GM20000 (cell line): ENCODE measurements at regions not wholly inside any gene's neighbourhood (a gene's known extent, or its start where the extent isn't known, plus 50 kb on each side); places are given as distances from the start of the nearest gene placed in this dataset.

Experiments used
- DNase-seq: peaks from one replicate; pipeline ENCODE4 v3.0.0; 2012; ENCODE audit warnings: low spot score
- CTCF ChIP-seq: IDR thresholded peaks from 2 replicates; pipeline ENCODE4 v1.5.1; 2012; ENCODE audit warnings: mild to moderate bottlenecking, control low read depth; ENCODE audit errors: extremely low read depth, missing control alignments

GRCh38 chr6:84539122-84539856, 225.1 kb downstream of the TBX18 start:
- no peak for TF ChIP-seq CTCF

GRCh38 chr6:84536885-84537638, 227.3 kb downstream of the TBX18 start:
- DNase-seq = no peak
- no peak for TF ChIP-seq CTCF

More at GRCh38 chr6:84539122-84539856, 225.1 kb downstream of the TBX18 start:
- DNase-seq = no peak

GRCh38 chr6:84528201-84528600, 236.2 kb downstream of the TBX18 start:
- no peak for TF ChIP-seq CTCF
- DNase-seq = no peak

- TF ChIP-seq CTCF = no peak
- no peak for DNase-seq
Observed at GRCh38 chr6:84526631-84527030, 237.8 kb downstream of the TBX18 start.

- no peak for DNase-seq
- no peak for TF ChIP-seq CTCF
Observed at GRCh38 chr6:84525907-84526306, 238.5 kb downstream of the TBX18 start.

- no peak for DNase-seq
- no peak for TF ChIP-seq CTCF
Observed at GRCh38 chr6:84524636-84525035, 239.8 kb downstream of the TBX18 start.

GRCh38 chr6:84522135-84522549, 242.3 kb downstream of the TBX18 start:
- no peak for DNase-seq

More at GRCh38 chr6:84522135-84522549, 242.3 kb downstream of the TBX18 start:
- no peak for TF ChIP-seq CTCF
